K562 (cell line): ENCODE measurements at regions not wholly inside any gene's neighbourhood (a gene's known extent, or its start where the extent isn't known, plus 50 kb on each side); places are given as distances from the start of the nearest gene placed in this dataset.

Experiments
- ATAC-seq: fragments of 200-7000 bp; cut with Tn5 transposase; 3 replicates; pipeline ENCODE4 v1.9.1; 2020; ENCODE audit warnings: moderate library complexity
- BruUV-seq: library from RNA; stranded (reverse); fragments of 400-500 nt; replicated peaks from 2 replicates; lab custom pipeline; 2021; lab: Mats Ljungman, UMichigan
- CTCF ChIA-PET: fragments of 300-600 bp; formaldehyde crosslinking; extraction: SDS; loops from one replicate; lab custom pipeline; 2021; ENCODE audit warnings: low intra/inter-chr PET ratio; lab: Yijun Ruan, JAX
- POLR2A ChIA-PET: fragments of 300-600, 350-650 bp; sonication (Branson Sonifier 250); formaldehyde crosslinking; extraction: SDS; loops from one replicate; lab custom pipeline; 2021; ENCODE audit warnings: antibody characterized with exemption, inconsistent platforms; lab: Yijun Ruan, JAX
- DNase-seq, 4 experiments: peaks; one replicate each; pipeline versions ENCODE4 v3.0.0 to v3.0.0-alpha.2; 2011 to 2018; ENCODE audit warnings: low spot score in 3 of 4, mixed read lengths in 3 of 4; ENCODE audit errors: extremely low read depth in 1 of 4
- FAIRE-seq: peaks from 2 replicates; lab custom pipeline; 2011; peaks lifted over from hg19 to GRCh38; lab: Jason Lieb, UNC
- H2AFZ ChIP-seq: 2 replicates; pipeline ENCODE4 v1.6.0; 2011; ENCODE audit warnings: low read depth, low read length, control low read depth, inconsistent platforms
- H3K27ac ChIP-seq: fragments of 200-600 bp; 3 replicates; pipeline ENCODE4 v1.8.0; 2011; ENCODE audit warnings: low read depth, mild to moderate bottlenecking, control low read depth, inconsistent platforms, low read length, moderate library complexity, mixed read lengths; ENCODE audit errors: extremely low read depth
- H3K27me3 ChIP-seq, 2 experiments: fragments of 300-600 bp in 1 of 2; 2 replicates in 1 of 2; 3 replicates in 1 of 2; pipeline versions ENCODE4 v1.6.0 to v1.8.0; 2011; ENCODE audit warnings: inconsistent platforms in 2 of 2, low read length in 2 of 2, mild to moderate bottlenecking in 1 of 2, mixed read lengths in 1 of 2, moderate library complexity in 1 of 2; ENCODE audit not compliant: control insufficient read depth in 2 of 2, insufficient read depth in 2 of 2
- H3K36me3 ChIP-seq: fragments of 300-600 bp; 3 replicates; pipeline ENCODE4 v1.8.0; 2011; ENCODE audit warnings: mild to moderate bottlenecking, low read length, inconsistent platforms; ENCODE audit not compliant: control insufficient read depth, insufficient read depth
- H3K4me1 ChIP-seq, 2 experiments: fragments of 200-600 bp in 1 of 2; replicated peaks in 1 of 2; 2 replicates in 1 of 2; 3 replicates in 1 of 2; pipeline versions ENCODE4 v1.5.1 to v1.8.0; 2011; ENCODE audit warnings: inconsistent platforms in 2 of 2, low read length in 2 of 2, mild to moderate bottlenecking in 1 of 2, mixed read lengths in 1 of 2, moderate library complexity in 1 of 2; ENCODE audit not compliant: control insufficient read depth in 2 of 2, insufficient read depth in 2 of 2
- H3K4me2 ChIP-seq: 2 replicates; pipeline ENCODE4 v1.6.1; 2011; ENCODE audit warnings: low read length, control low read depth, inconsistent platforms, mixed read lengths; ENCODE audit not compliant: insufficient read depth
- H3K4me3 ChIP-seq: fragments of 200-600 bp; sonication (generic), shearing (Covaris generic); 2 replicates; pipeline ENCODE4 v1.5.1; 2016; ENCODE audit warnings: control low read depth, inconsistent platforms
- H3K79me2 ChIP-seq: fragments of 200-600 bp; 3 replicates; pipeline ENCODE4 v1.8.0; 2011; ENCODE audit warnings: low read length, inconsistent platforms; ENCODE audit not compliant: control insufficient read depth, insufficient read depth
- H3K9ac ChIP-seq, 2 experiments: 2 replicates each; pipeline versions ENCODE4 v1.6.0 to v1.6.1; 2011; ENCODE audit warnings: low read depth in 2 of 2, low read length in 2 of 2, control low read depth in 1 of 2, inconsistent platforms in 1 of 2, mild to moderate bottlenecking in 1 of 2, mixed read lengths in 1 of 2; ENCODE audit not compliant: insufficient read depth in 1 of 2
- H3K9me1 ChIP-seq: one replicate; pipeline ENCODE4 v1.6.0; 2011; ENCODE audit warnings: inconsistent platforms, mild to moderate bottlenecking, low read length, moderate library complexity; ENCODE audit not compliant: control insufficient read depth, insufficient read depth
- H3K9me3 ChIP-seq: replicated peaks from 2 replicates; pipeline ENCODE4 v1.5.1; 2011; ENCODE audit warnings: low read depth, low read length, inconsistent platforms; ENCODE audit not compliant: control insufficient read depth, insufficient read depth
- H4K20me1 ChIP-seq: replicated peaks from 2 replicates; pipeline ENCODE4 v1.6.1; 2011; ENCODE audit warnings: low read length, inconsistent platforms, mixed read lengths; ENCODE audit not compliant: control insufficient read depth, insufficient read depth
- BACH1 ChIP-seq: fragments of 200-800 bp; sonication (Bioruptor generic); IDR thresholded peaks from 2 replicates; pipeline ENCODE4 v1.6.1; 2016; ENCODE audit warnings: missing genetic modification characterization, missing compliant biosample characterization
- CXXC5 ChIP-seq: fragments of 250-450 bp; sonication (Bioruptor Pico); IDR thresholded peaks from 2 replicates; pipeline ENCODE4 v1.8.0; 2022; ENCODE audit warnings: inconsistent platforms, mild to moderate bottlenecking, moderate library complexity
- ZNF175 ChIP-seq: fragments of 200-800 bp; sonication (Bioruptor generic); IDR thresholded peaks from 2 replicates; pipeline ENCODE4 v1.6.1; 2016; ENCODE audit warnings: low read depth, mild to moderate bottlenecking, missing genetic modification characterization, missing compliant biosample characterization
- ZNF253 ChIP-seq: fragments of 250-450 bp; sonication (Bioruptor Pico); conservative IDR thresholded peaks from 2 replicates; pipeline ENCODE4 v1.6.1; 2021; ENCODE audit warnings: mild to moderate bottlenecking
- WGBS: fragments of 100-300 bp; shearing (Covaris generic); methylation state at CpG from one replicate; pipeline ENCODE4 v1.1.6; 2016; ENCODE audit warnings: low coverage, mixed read lengths; ENCODE audit not compliant: insufficient coverage; ENCODE audit errors: missing lambda C conversion rate; 5-methylcytosine and 5-hydroxymethylcytosine counted together
- in situ Hi-C: fragments of 300-500 bp; cut with MboI; formaldehyde crosslinking; loops from 4 replicates; pipeline ENCODE4 v1.15.0; 2018; ENCODE audit warnings: inconsistent platforms, mixed read lengths
- intact Hi-C: fragments of 100-400 bp; cut with micrococcal nuclease; formaldehyde crosslinking; loops from 2 replicates; pipeline ENCODE4 v1.14.2; 2022
- TF ChIP-seq, protein P1 (sequence below): fragments of 450-650 bp; conservative IDR thresholded peaks from 2 replicates; pipeline ENCODE4 v1.6.1; 2016; ENCODE audit warnings: missing genetic modification characterization, low read depth, mild to moderate bottlenecking, missing compliant biosample characterization, moderate library complexity
- TF ChIP-seq, protein P2 (sequence below): fragments of 450-650 bp; IDR thresholded peaks from 2 replicates; pipeline ENCODE4 v1.6.1; 2017; ENCODE audit warnings: antibody characterized with exemption

DNA sequence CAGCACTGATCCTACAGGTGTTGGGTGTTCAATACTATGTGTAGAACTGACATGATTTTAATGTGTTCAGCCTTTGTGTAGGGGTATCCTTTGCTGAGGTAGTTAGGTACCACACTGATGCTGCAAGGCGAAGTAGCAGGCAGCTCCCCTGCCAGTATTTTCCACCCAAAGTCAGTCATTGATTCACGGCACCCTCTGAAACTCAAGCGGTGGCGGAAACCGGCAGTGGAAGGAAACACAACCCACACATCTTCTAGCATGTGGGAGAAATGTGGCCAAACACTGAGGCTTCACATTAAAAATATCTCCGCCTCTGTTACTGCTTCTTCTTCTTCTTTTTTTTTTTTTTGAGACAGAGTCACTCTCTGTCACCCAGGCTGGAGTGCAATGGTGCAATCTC, 126.3 kb downstream of the AASDH start:
- no peak overlapping the region for H3K27ac ChIP-seq
- H3K4me2 ChIP-seq = no peak overlapping the region
- no peak overlapping the region for H3K4me3 ChIP-seq
- no peaks in the 10 kb centered on the region for H3K79me2 ChIP-seq
- POLR2A ChIA-PET = no interaction called here
- FAIRE-seq = no peak
- ATAC-seq = no peak
- CTCF ChIA-PET = no interaction called here
- H3K27me3 ChIP-seq = peaks cover 0 to 10% of the 10 kb centered on the region in 2 experiments; a peak in 1 of 5 replicates
- intact Hi-C loops = no loop called here
- BruUV-seq = no TSS peak
- H3K9ac ChIP-seq = no peak overlapping the region
- 0% methylated on average over 5 of the region's 6 CpGs for WGBS
- no peaks in the 10 kb centered on the region for H3K4me1 ChIP-seq
- no peaks in the 10 kb centered on the region for H4K20me1 ChIP-seq
- DNase-seq = no peak
- H2AFZ ChIP-seq = no peak overlapping the region
- H3K9me3 ChIP-seq = no peaks in the 10 kb centered on the region
- TF ChIP-seq CXXC5 (CRISPR knock-in tag) (no peak), ZNF253 (CRISPR knock-in tag) (no peak), BACH1 (no peak), ZNF175 (CRISPR knock-in tag) (no peak)
- TF ChIP-seq, protein P1, sequence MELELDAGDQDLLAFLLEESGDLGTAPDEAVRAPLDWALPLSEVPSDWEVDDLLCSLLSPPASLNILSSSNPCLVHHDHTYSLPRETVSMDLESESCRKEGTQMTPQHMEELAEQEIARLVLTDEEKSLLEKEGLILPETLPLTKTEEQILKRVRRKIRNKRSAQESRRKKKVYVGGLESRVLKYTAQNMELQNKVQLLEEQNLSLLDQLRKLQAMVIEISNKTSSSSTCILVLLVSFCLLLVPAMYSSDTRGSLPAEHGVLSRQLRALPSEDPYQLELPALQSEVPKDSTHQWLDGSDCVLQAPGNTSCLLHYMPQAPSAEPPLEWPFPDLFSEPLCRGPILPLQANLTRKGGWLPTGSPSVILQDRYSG (tag) = no peak
- TF ChIP-seq, protein P2, sequence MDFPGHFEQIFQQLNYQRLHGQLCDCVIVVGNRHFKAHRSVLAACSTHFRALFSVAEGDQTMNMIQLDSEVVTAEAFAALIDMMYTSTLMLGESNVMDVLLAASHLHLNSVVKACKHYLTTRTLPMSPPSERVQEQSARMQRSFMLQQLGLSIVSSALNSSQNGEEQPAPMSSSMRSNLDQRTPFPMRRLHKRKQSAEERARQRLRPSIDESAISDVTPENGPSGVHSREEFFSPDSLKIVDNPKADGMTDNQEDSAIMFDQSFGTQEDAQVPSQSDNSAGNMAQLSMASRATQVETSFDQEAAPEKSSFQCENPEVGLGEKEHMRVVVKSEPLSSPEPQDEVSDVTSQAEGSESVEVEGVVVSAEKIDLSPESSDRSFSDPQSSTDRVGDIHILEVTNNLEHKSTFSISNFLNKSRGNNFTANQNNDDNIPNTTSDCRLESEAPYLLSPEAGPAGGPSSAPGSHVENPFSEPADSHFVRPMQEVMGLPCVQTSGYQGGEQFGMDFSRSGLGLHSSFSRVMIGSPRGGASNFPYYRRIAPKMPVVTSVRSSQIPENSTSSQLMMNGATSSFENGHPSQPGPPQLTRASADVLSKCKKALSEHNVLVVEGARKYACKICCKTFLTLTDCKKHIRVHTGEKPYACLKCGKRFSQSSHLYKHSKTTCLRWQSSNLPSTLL = no peak
- no peaks in the 10 kb centered on the region for H3K36me3 ChIP-seq
- in situ Hi-C loops = no loop called here
- H3K9me1 ChIP-seq = no peaks in the 10 kb centered on the region
